HepG2 (cell line): ENCODE measurements at regions not wholly inside any gene's neighbourhood (a gene's known extent, or its start where the extent isn't known, plus 50 kb on each side); places are given as distances from the start of the nearest gene placed in this dataset.

ENCODE experiments used
- ATAC-seq: fragments of 200-7000 bp; cut with Tn5 transposase; 3 replicates; pipeline ENCODE4 v1.9.1; 2020; ENCODE audit warnings: mild to moderate bottlenecking, moderate library complexity
- BruUV-seq: library from RNA; stranded (reverse); fragments of 400-500 nt; replicated peaks from 2 replicates; lab custom pipeline; 2021; lab: Mats Ljungman, UMichigan
- CTCF ChIA-PET: fragments of 300-600 bp; formaldehyde crosslinking; extraction: SDS; loops from one replicate; lab custom pipeline; 2021; ENCODE audit warnings: low total read pairs, inconsistent platforms, low intra/inter-chr PET ratio; lab: Yijun Ruan, JAX
- POLR2A ChIA-PET: fragments of 350-600 bp; sonication (Branson Sonifier 250); formaldehyde crosslinking; loops from one replicate; lab custom pipeline; 2020; ENCODE audit warnings: antibody characterized with exemption, inconsistent platforms; lab: Yijun Ruan, JAX
- DNase-seq: peaks from one replicate; pipeline ENCODE4 v3.0.0-alpha.2; 2015; ENCODE audit warnings: low spot score
- FAIRE-seq: peaks from 3 replicates; lab custom pipeline; 2011; peaks lifted over from hg19 to GRCh38; lab: Jason Lieb, UNC
- H2AFZ ChIP-seq: one replicate; pipeline ENCODE4 v1.6.1; 2011; ENCODE audit warnings: low read length, inconsistent platforms
- H3K27ac ChIP-seq: fragments of 300-600 bp; 3 replicates; pipeline ENCODE4 v1.8.0; 2011; ENCODE audit warnings: mixed run types, mild to moderate bottlenecking, mixed read lengths, low read length, inconsistent platforms; ENCODE audit not compliant: insufficient read depth; ENCODE audit errors: extremely low read length
- H3K27me3 ChIP-seq, 2 experiments: fragments of 200-600 bp in 1 of 2; 2 replicates in 1 of 2; 3 replicates in 1 of 2; pipeline versions ENCODE4 v1.6.0 to v1.8.0; 2011; ENCODE audit warnings: low read length in 2 of 2, mild to moderate bottlenecking in 2 of 2, moderate library complexity in 2 of 2, inconsistent platforms in 1 of 2; ENCODE audit not compliant: insufficient read depth in 2 of 2, control insufficient read depth in 1 of 2
- H3K36me3 ChIP-seq, 2 experiments: fragments of 200-600 bp in 1 of 2; replicated peaks in 1 of 2; 2 replicates in 1 of 2; 3 replicates in 1 of 2; pipeline versions ENCODE4 v1.5.1 to v1.8.0; 2011; ENCODE audit warnings: low read length in 2 of 2, inconsistent platforms in 1 of 2; ENCODE audit not compliant: insufficient read depth in 2 of 2, control insufficient read depth in 1 of 2
- H3K4me1 ChIP-seq: 2 replicates; pipeline ENCODE4 v1.5.1; 2012; ENCODE audit warnings: low read length, inconsistent platforms; ENCODE audit not compliant: insufficient read depth
- H3K4me2 ChIP-seq: 2 replicates; pipeline ENCODE4 v1.6.0; 2011; ENCODE audit warnings: low read depth, low read length, inconsistent platforms
- H3K4me3 ChIP-seq, 3 experiments: fragments of 200-600 bp in 1 of 3; sonication (generic), shearing (Covaris generic) in 1 of 3; replicated peaks in 1 of 3; 2 replicates each; pipeline ENCODE4 v1.5.1; 2011 to 2016; ENCODE audit warnings: low read length in 3 of 3, inconsistent platforms in 2 of 3, low read depth in 2 of 3, mild to moderate bottlenecking in 2 of 3, control low read depth in 1 of 3, mixed read lengths in 1 of 3; ENCODE audit not compliant: insufficient read depth in 1 of 3
- H3K79me2 ChIP-seq: one replicate; pipeline ENCODE4 v1.6.1; 2011; ENCODE audit warnings: low read length, inconsistent platforms; ENCODE audit not compliant: insufficient read depth
- H3K9ac ChIP-seq: 2 replicates; pipeline ENCODE4 v1.6.0; 2011; ENCODE audit warnings: mild to moderate bottlenecking, low read depth, low read length, inconsistent platforms; ENCODE audit not compliant: insufficient read depth
- H3K9me3 ChIP-seq: 2 replicates; pipeline ENCODE4 v1.5.1; 2012; ENCODE audit warnings: mild to moderate bottlenecking, low read length
- H4K20me1 ChIP-seq: 2 replicates; pipeline ENCODE4 v1.6.0; 2011; ENCODE audit warnings: inconsistent platforms, mild to moderate bottlenecking, low read length, moderate library complexity; ENCODE audit not compliant: insufficient read depth
- ATF7 ChIP-seq, 2 experiments: fragments of 450-650 bp in 1 of 2; sonication (generic) in 1 of 2; formaldehyde crosslinking in 1 of 2; IDR thresholded peaks; 2 replicates each; pipeline versions ENCODE4 v1.4.0 to v1.6.1; 2016 to 2020; ENCODE audit warnings: antibody characterized with exemption in 1 of 2, mild to moderate bottlenecking in 1 of 2, missing genetic modification reagents in 1 of 2
- CEBPG ChIP-seq: IDR thresholded peaks from 2 replicates; pipeline ENCODE4 v1.6.1; 2016
- CREB1 ChIP-seq, 2 experiments: fragments of 450-650 bp in 1 of 2; IDR thresholded peaks; 2 replicates each; pipeline ENCODE4 v1.6.1; 2016 to 2017; ENCODE audit warnings: control low read depth in 1 of 2, mild to moderate bottlenecking in 1 of 2, missing compliant biosample characterization in 1 of 2, missing genetic modification characterization in 1 of 2
- DNMT1 ChIP-seq: sonication (generic); formaldehyde crosslinking; IDR thresholded peaks from 2 replicates; pipeline ENCODE4 v1.5.1; 2020; ENCODE audit warnings: mild to moderate bottlenecking, missing genetic modification reagents
- GATA4 ChIP-seq: sonication (generic); IDR thresholded peaks from 2 replicates; pipeline ENCODE4 v1.6.1; 2016; ENCODE audit warnings: antibody characterized with exemption, low read depth, borderline replicate concordance
- KAT7 ChIP-seq: IDR thresholded peaks from 2 replicates; pipeline ENCODE4 v1.6.1; 2018; ENCODE audit warnings: borderline replicate concordance, missing compliant biosample characterization
- MED8 ChIP-seq: sonication (generic); formaldehyde crosslinking; IDR thresholded peaks from 2 replicates; pipeline ENCODE4 v1.8.1; 2023; ENCODE audit warnings: mild to moderate bottlenecking, missing genetic modification reagents; ENCODE audit not compliant: insufficient replicate concordance
- RBAK ChIP-seq: sonication (generic); formaldehyde crosslinking; IDR thresholded peaks from 2 replicates; pipeline ENCODE4 v1.5.1; 2020; ENCODE audit warnings: mild to moderate bottlenecking, missing genetic modification reagents
- ZNF816 ChIP-seq: sonication (generic); formaldehyde crosslinking; IDR thresholded peaks from 2 replicates; pipeline ENCODE4 v1.8.0; 2022; ENCODE audit warnings: missing genetic modification reagents, mild to moderate bottlenecking, borderline replicate concordance
- WGBS: methylation state at CpG from one replicate; pipeline ENCODE4 v1.1.6; 2017; ENCODE audit warnings: low lambda C conversion rate; 5-methylcytosine and 5-hydroxymethylcytosine counted together
- in situ Hi-C: cut with HindIII; loops from 2 replicates; pipeline ENCODE4 v1.10.0; 2017; ENCODE audit warnings: low pct_unique_long_range_greater_than_20kb; ENCODE audit not compliant: extremely low pct_ligation_motif_present
- intact Hi-C: fragments of 100-400 bp; cut with micrococcal nuclease; formaldehyde crosslinking; loops from one replicate; pipeline ENCODE4 v1.10.0; 2022; ENCODE audit not compliant: unreplicated experiment
- TF ChIP-seq, protein P1 (sequence below): sonication (generic); formaldehyde crosslinking; IDR thresholded peaks from 2 replicates; pipeline ENCODE4 v1.8.1; 2023; ENCODE audit warnings: mild to moderate bottlenecking, missing genetic modification reagents

DNA sequence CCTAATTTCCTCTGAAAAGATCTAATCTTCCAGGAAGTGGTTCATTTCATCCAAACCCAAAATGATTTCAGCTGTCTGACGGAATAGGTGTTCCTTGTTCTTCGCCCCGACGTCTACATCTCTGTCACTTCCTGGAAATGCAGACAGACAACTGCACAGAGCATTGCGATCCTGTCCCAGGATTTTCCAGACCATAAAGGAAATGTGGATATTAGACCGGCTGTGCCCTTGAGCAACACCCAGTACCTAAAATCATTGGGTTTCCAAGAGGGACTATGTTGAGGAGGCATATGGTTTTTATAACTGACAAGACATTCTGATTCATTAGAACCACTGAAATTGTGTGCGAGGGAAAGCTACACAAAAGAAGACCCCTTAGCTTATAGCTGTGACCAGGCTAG lies 74.2 kb downstream of the MSX2 start:
- WGBS: 44% methylated on average over 7 of the region's 7 CpGs
- intact Hi-C loops: no loop called here
- no peak for FAIRE-seq
- ATAC-seq: no peak
- Histone ChIP-seq H3K9me3 (no peaks in the 10 kb centered on the region), H3K27ac (no peak overlapping the region), H3K4me1 (no peaks in the 10 kb centered on the region), H3K9ac (no peak overlapping the region), H3K27me3 (peaks cover 1 to 11% of the 10 kb centered on the region in 2 experiments; a peak in 3 of 5 replicates), H3K79me2 (no peaks in the 10 kb centered on the region), H2AFZ (no peak overlapping the region), H3K4me3 (no peak overlapping the region), H4K20me1 (no peaks in the 10 kb centered on the region), H3K4me2 (no peak overlapping the region), H3K36me3 (no peaks in the 10 kb centered on the region)
- ChIA-PET POLR2A (no interaction called here), CTCF (no interaction called here)
- in situ Hi-C loops: loop anchor here (5.0 kb wide), 1 partner anchor 381 kb away; no protein-coding TSS in a partner anchor
- TF ChIP-seq ZNF816 (CRISPR knock-in tag) (no peak), CEBPG (CRISPR knock-in tag) (no peak), KAT7 (CRISPR knock-in tag) (no peak), MED8 (no peak), CREB1 (IDR thresholded peaks at IDR 0.05) (no peak), CREB1 (CRISPR knock-in tag; IDR thresholded peaks at IDR 0.05) (no peak), GATA4 (no peak), RBAK (no peak)
- no peak for DNase-seq
- no TSS peak for BruUV-seq

DNA sequence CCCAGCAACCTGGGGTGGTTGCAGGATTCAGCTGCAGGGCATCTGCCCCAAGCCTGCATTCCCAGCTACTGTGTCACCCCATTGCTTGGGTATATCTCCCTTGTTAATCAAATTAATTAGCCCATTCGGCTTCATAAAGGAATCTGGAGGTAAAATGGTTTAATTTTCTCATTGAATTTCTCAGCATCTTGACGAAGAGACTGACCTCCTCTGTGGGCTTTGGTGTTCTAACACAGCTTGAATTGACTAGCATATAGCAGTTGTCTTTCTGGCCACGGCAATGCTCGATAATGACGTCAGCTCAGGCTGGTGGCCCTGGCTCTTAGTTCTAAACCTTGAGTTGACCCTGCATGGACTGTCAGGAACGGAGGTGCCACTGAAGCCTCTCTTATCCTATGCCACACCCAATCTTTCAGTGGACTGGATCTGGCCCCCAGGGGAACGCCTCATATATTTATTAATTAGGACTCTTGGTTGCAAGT lies 72.4 kb downstream of the MSX2 start:
- BruUV-seq: no TSS peak
- peak; percentile 75 for TF ChIP-seq CREB1 (IDR thresholded peaks at IDR 0.05)
- no peak for TF ChIP-seq CREB1 (CRISPR knock-in tag; IDR thresholded peaks at IDR 0.05)
- TF ChIP-seq, protein P1, sequence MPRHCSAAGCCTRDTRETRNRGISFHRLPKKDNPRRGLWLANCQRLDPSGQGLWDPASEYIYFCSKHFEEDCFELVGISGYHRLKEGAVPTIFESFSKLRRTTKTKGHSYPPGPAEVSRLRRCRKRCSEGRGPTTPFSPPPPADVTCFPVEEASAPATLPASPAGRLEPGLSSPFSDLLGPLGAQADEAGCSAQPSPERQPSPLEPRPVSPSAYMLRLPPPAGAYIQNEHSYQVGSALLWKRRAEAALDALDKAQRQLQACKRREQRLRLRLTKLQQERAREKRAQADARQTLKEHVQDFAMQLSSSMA (CRISPR knock-in tag): no peak
- TF ChIP-seq DNMT1 (CRISPR knock-in tag): no peak
- TF ChIP-seq ATF7 (IDR thresholded peaks at IDR 0.05): peak; percentile 59; the same call in 1 of the 2 replicates
- TF ChIP-seq ATF7 (CRISPR knock-in tag; IDR thresholded peaks at IDR 0.05): no peak
- no peak for FAIRE-seq
- Histone ChIP-seq H3K4me3 (no peak overlapping the region), H2AFZ (no peak overlapping the region), H3K4me2 (no peak overlapping the region), H3K36me3 (no peaks in the 10 kb centered on the region), H3K9me3 (no peaks in the 10 kb centered on the region), H4K20me1 (no peaks in the 10 kb centered on the region), H3K4me1 (no peaks in the 10 kb centered on the region), H3K27me3 (peaks cover 1 to 19% of the 10 kb centered on the region in 2 experiments; a peak in 3 of 5 replicates), H3K27ac (no peak overlapping the region), H3K79me2 (no peaks in the 10 kb centered on the region), H3K9ac (no peak overlapping the region)
- no peak for ATAC-seq
- ChIA-PET POLR2A (no interaction called here), CTCF (no interaction called here)
- no peak for DNase-seq
- in situ Hi-C loops: loop anchor here (5.0 kb wide), 1 partner anchor 379 kb away; no protein-coding TSS in a partner anchor
- WGBS: 7% methylated on average over 6 of the region's 7 CpGs
- intact Hi-C loops: no loop called here
